ENCODE measurements at regions not wholly inside any gene's neighbourhood (a gene's known extent, or its start where the extent isn't known, plus 50 kb on each side); places are given as distances from the start of the nearest gene placed in this dataset.
A peak's percentile ranks its signal among the peaks of the same experiment; 100 is the strongest.

- no peak overlapping the region for H2BK15ac ChIP-seq (replicated peaks; ENCODE audit: low read depth)
- H3K56ac ChIP-seq (ENCODE audit: low read length): no peak overlapping the region
- no peak overlapping the region for H2BK5ac ChIP-seq (ENCODE audit: low read length)
- no peaks in the 10 kb centered on the region for H3K79me1 ChIP-seq (ENCODE audit: low read length)
- no peaks in the 10 kb centered on the region for H3K4me1 ChIP-seq (ENCODE audit: control insufficient read depth, low read depth, low read length)
- no peak overlapping the region for H3K27ac ChIP-seq (ENCODE audit: low read depth, low read length)
- H3K23ac ChIP-seq (ENCODE audit: low read length): no peak overlapping the region
- no peak overlapping the region for H3K4me3 ChIP-seq (ENCODE audit: low read length)
- no peak overlapping the region for H4K5ac ChIP-seq (ENCODE audit: low read length)
- no peak for DNase-seq
- no peak overlapping the region for H3K9ac ChIP-seq (ENCODE audit: low read length)
- H3K36me3 ChIP-seq (ENCODE audit: control insufficient read depth, insufficient read depth, low read length): no peaks in the 10 kb centered on the region
- H3K4me2 ChIP-seq (ENCODE audit: low read length): no peak overlapping the region
- no peak overlapping the region for H4K8ac ChIP-seq (ENCODE audit: low read depth, low read length)
- H2AK5ac ChIP-seq (ENCODE audit: low read length): no peak overlapping the region
- H3K4ac ChIP-seq (ENCODE audit: low read depth, low read length): no peak overlapping the region
- H3K18ac ChIP-seq (ENCODE audit: low read length): no peak overlapping the region
- WGBS (ENCODE audit: extremely low coverage, insufficient coverage, low lambda C conversion rate): no CpG with 5 or more reads among the region's 2 CpGs
- H3K27me3 ChIP-seq (ENCODE audit: insufficient read depth, low read length, poor library complexity): no peaks in the 10 kb centered on the region
- H2BK120ac ChIP-seq (ENCODE audit: low read depth, low read length): no peak overlapping the region
- H3K79me2 ChIP-seq (ENCODE audit: control insufficient read depth, insufficient read depth, low read length): no peaks in the 10 kb centered on the region
These were observed 338.9 kb upstream of the ANO3 start for GRCh38 chr11:25993016-25993415.

- H2BK120ac ChIP-seq (ENCODE audit: low read depth, low read length): no peak overlapping the region
- WGBS (ENCODE audit: extremely low coverage, insufficient coverage, low lambda C conversion rate): no CpG with 5 or more reads among the region's 1 CpG
- no peak overlapping the region for H3K18ac ChIP-seq (ENCODE audit: low read length)
- no peaks in the 10 kb centered on the region for H3K36me3 ChIP-seq (ENCODE audit: control insufficient read depth, insufficient read depth, low read length)
- no peaks in the 10 kb centered on the region for H3K79me2 ChIP-seq (ENCODE audit: control insufficient read depth, insufficient read depth, low read length)
- no peak overlapping the region for H3K56ac ChIP-seq (ENCODE audit: low read length)
- no peaks in the 10 kb centered on the region for H3K27me3 ChIP-seq (ENCODE audit: insufficient read depth, low read length, poor library complexity)
- peak; percentile 73 for DNase-seq
- H3K4me3 ChIP-seq (ENCODE audit: low read length): no peak overlapping the region
- H2BK15ac ChIP-seq (replicated peaks; ENCODE audit: low read depth): no peak overlapping the region
- no peak overlapping the region for H3K27ac ChIP-seq (ENCODE audit: low read depth, low read length)
- no peak overlapping the region for H3K4me2 ChIP-seq (ENCODE audit: low read length)
- H2BK5ac ChIP-seq (ENCODE audit: low read length): no peak overlapping the region
- H3K79me1 ChIP-seq (ENCODE audit: low read length): no peaks in the 10 kb centered on the region
- no peak overlapping the region for H2AK5ac ChIP-seq (ENCODE audit: low read length)
- no peak overlapping the region for H3K9ac ChIP-seq (ENCODE audit: low read length)
- H3K23ac ChIP-seq (ENCODE audit: low read length): no peak overlapping the region
- H4K5ac ChIP-seq (ENCODE audit: low read length): no peak overlapping the region
- no peak overlapping the region for H3K4ac ChIP-seq (ENCODE audit: low read depth, low read length)
- H3K4me1 ChIP-seq (ENCODE audit: control insufficient read depth, low read depth, low read length): no peaks in the 10 kb centered on the region
- H4K8ac ChIP-seq (ENCODE audit: low read depth, low read length): no peak overlapping the region
These were observed 320.5 kb upstream of the ANO3 start for GRCh38 chr11:26011474-26011873.

DNA sequence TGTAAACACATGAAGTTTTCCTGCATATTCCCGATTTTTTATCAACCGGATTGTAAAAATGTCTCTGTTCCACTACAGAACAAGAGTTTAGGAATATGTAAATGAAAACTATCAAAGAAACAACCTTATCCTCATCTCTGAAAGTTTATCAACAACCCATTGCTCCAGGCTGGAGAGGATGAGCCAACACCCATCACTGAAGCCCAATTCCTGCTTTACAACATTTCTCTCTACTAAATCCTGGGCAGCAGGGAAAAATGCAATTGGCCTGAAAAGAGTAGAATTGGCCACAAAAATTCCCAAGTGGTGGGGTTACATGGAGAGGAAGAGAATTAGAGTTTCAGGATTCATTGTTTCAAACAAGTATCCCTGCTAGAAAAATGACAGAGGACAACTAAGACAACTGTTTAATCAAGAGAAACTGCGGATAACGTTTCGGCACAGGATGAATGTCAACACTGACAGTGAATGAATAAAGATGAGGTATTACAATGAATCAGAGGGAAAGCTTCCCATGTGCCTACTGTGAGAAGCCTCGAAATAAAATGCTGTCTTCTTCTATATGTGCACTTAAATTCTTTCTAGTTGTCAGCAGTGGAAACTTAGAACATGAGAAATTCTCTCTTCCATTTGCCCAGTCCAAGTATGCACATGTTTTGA lies 317.3 kb upstream of the ANO3 start:
- Histone ChIP-seq H2BK5ac (ENCODE audit: low read length) (no peak overlapping the region), H3K56ac (ENCODE audit: low read length) (no peak overlapping the region), H2BK120ac (ENCODE audit: low read depth, low read length) (no peak overlapping the region), H3K27me3 (ENCODE audit: insufficient read depth, low read length, poor library complexity) (no peaks in the 10 kb centered on the region), H3K4ac (ENCODE audit: low read depth, low read length) (no peak overlapping the region), H3K18ac (ENCODE audit: low read length) (no peak overlapping the region), H3K36me3 (ENCODE audit: control insufficient read depth, insufficient read depth, low read length) (no peaks in the 10 kb centered on the region), H2BK15ac (replicated peaks; ENCODE audit: low read depth) (no peak overlapping the region), H4K8ac (ENCODE audit: low read depth, low read length) (peak overlapping the region; percentile 56), H2AK5ac (ENCODE audit: low read length) (no peak overlapping the region), H3K9ac (ENCODE audit: low read length) (no peak overlapping the region), H3K27ac (ENCODE audit: low read depth, low read length) (no peak overlapping the region), H3K23ac (ENCODE audit: low read length) (no peak overlapping the region), H3K79me2 (ENCODE audit: control insufficient read depth, insufficient read depth, low read length) (no peaks in the 10 kb centered on the region), H3K4me2 (ENCODE audit: low read length) (no peak overlapping the region), H3K4me1 (ENCODE audit: control insufficient read depth, low read depth, low read length) (no peaks in the 10 kb centered on the region), H4K5ac (ENCODE audit: low read length) (no peak overlapping the region), H3K79me1 (ENCODE audit: low read length) (no peaks in the 10 kb centered on the region), H3K4me3 (ENCODE audit: low read length) (no peak overlapping the region)
- no CpG with 5 or more reads among the region's 6 CpGs for WGBS (ENCODE audit: extremely low coverage, insufficient coverage, low lambda C conversion rate)
- peak; percentile 7 for DNase-seq

- Histone ChIP-seq H3K4me2 (ENCODE audit: low read length) (no peak overlapping the region), H2BK5ac (ENCODE audit: low read length) (no peak overlapping the region), H3K4ac (ENCODE audit: low read depth, low read length) (no peak overlapping the region), H3K79me2 (ENCODE audit: control insufficient read depth, insufficient read depth, low read length) (no peaks in the 10 kb centered on the region), H3K36me3 (ENCODE audit: control insufficient read depth, insufficient read depth, low read length) (no peaks in the 10 kb centered on the region), H3K56ac (ENCODE audit: low read length) (no peak overlapping the region), H3K79me1 (ENCODE audit: low read length) (no peaks in the 10 kb centered on the region), H2BK120ac (ENCODE audit: low read depth, low read length) (no peak overlapping the region), H3K18ac (ENCODE audit: low read length) (no peak overlapping the region), H3K4me1 (ENCODE audit: control insufficient read depth, low read depth, low read length) (no peaks in the 10 kb centered on the region), H3K4me3 (ENCODE audit: low read length) (no peak overlapping the region), H3K27me3 (ENCODE audit: insufficient read depth, low read length, poor library complexity) (no peaks in the 10 kb centered on the region), H2BK15ac (replicated peaks; ENCODE audit: low read depth) (no peak overlapping the region), H3K9ac (ENCODE audit: low read length) (no peak overlapping the region), H3K23ac (ENCODE audit: low read length) (no peak overlapping the region), H4K8ac (ENCODE audit: low read depth, low read length) (no peak overlapping the region), H2AK5ac (ENCODE audit: low read length) (no peak overlapping the region), H3K27ac (ENCODE audit: low read depth, low read length) (no peak overlapping the region), H4K5ac (ENCODE audit: low read length) (no peak overlapping the region)
- DNase-seq: no peak
- no CpG with 5 or more reads among the region's 1 CpG for WGBS (ENCODE audit: extremely low coverage, insufficient coverage, low lambda C conversion rate)
These were observed 314.5 kb upstream of the ANO3 start for GRCh38 chr11:26017322-26017860.

DNA sequence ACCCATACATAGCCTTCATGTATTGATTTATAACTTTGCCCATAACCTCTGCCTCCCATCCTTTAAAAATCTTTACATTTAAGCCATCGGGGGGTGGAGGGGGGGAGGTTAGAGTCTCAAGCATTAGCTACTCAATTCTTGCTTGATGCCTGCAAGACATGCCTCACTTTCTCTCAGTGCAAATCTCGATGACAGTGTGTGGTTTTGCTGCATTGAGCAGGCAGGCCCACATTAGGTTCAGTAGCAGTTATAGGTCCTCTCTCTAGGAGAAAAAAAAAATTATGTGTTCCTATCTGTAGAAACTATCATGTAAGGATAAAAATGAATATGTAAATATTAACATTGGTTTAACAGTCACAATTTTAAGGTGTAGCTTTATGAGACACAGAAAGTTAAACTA lies 314.0 kb upstream of the ANO3 start:
- no peaks in the 10 kb centered on the region for H3K4me1 ChIP-seq (ENCODE audit: control insufficient read depth, low read depth, low read length)
- H3K27me3 ChIP-seq (ENCODE audit: insufficient read depth, low read length, poor library complexity): no peaks in the 10 kb centered on the region
- no peak for DNase-seq
- H3K36me3 ChIP-seq (ENCODE audit: control insufficient read depth, insufficient read depth, low read length): no peaks in the 10 kb centered on the region
- H3K79me2 ChIP-seq (ENCODE audit: control insufficient read depth, insufficient read depth, low read length): no peaks in the 10 kb centered on the region
- no peak overlapping the region for H3K23ac ChIP-seq (ENCODE audit: low read length)
- H3K4ac ChIP-seq (ENCODE audit: low read depth, low read length): no peak overlapping the region
- H3K79me1 ChIP-seq (ENCODE audit: low read length): no peaks in the 10 kb centered on the region
- H3K56ac ChIP-seq (ENCODE audit: low read length): no peak overlapping the region
- no peak overlapping the region for H3K27ac ChIP-seq (ENCODE audit: low read depth, low read length)
- H4K5ac ChIP-seq (ENCODE audit: low read length): no peak overlapping the region
- no peak overlapping the region for H3K18ac ChIP-seq (ENCODE audit: low read length)
- no peak overlapping the region for H3K4me3 ChIP-seq (ENCODE audit: low read length)
- H2AK5ac ChIP-seq (ENCODE audit: low read length): no peak overlapping the region
- H4K8ac ChIP-seq (ENCODE audit: low read depth, low read length): no peak overlapping the region
- H3K9ac ChIP-seq (ENCODE audit: low read length): no peak overlapping the region
- WGBS (ENCODE audit: extremely low coverage, insufficient coverage, low lambda C conversion rate): no CpG with 5 or more reads among the region's 2 CpGs
- no peak overlapping the region for H2BK15ac ChIP-seq (replicated peaks; ENCODE audit: low read depth)
- H2BK5ac ChIP-seq (ENCODE audit: low read length): no peak overlapping the region
- H3K4me2 ChIP-seq (ENCODE audit: low read length): no peak overlapping the region
- no peak overlapping the region for H2BK120ac ChIP-seq (ENCODE audit: low read depth, low read length)

GRCh38 chr11:26018336-26018735 lies 313.6 kb upstream of the ANO3 start:
- no peak overlapping the region for H2BK120ac ChIP-seq (ENCODE audit: low read depth, low read length)
- H3K4me3 ChIP-seq (ENCODE audit: low read length): no peak overlapping the region
- H2BK5ac ChIP-seq (ENCODE audit: low read length): no peak overlapping the region
- no peak overlapping the region for H4K8ac ChIP-seq (ENCODE audit: low read depth, low read length)
- H3K27ac ChIP-seq (ENCODE audit: low read depth, low read length): no peak overlapping the region
- no peak for DNase-seq
- H3K79me1 ChIP-seq (ENCODE audit: low read length): no peaks in the 10 kb centered on the region
- no peak overlapping the region for H3K4me2 ChIP-seq (ENCODE audit: low read length)
- H3K9ac ChIP-seq (ENCODE audit: low read length): no peak overlapping the region
- no peaks in the 10 kb centered on the region for H3K27me3 ChIP-seq (ENCODE audit: insufficient read depth, low read length, poor library complexity)
- H2AK5ac ChIP-seq (ENCODE audit: low read length): no peak overlapping the region
- no peaks in the 10 kb centered on the region for H3K4me1 ChIP-seq (ENCODE audit: control insufficient read depth, low read depth, low read length)
- no peaks in the 10 kb centered on the region for H3K36me3 ChIP-seq (ENCODE audit: control insufficient read depth, insufficient read depth, low read length)
- no peak overlapping the region for H3K23ac ChIP-seq (ENCODE audit: low read length)
- no peak overlapping the region for H4K5ac ChIP-seq (ENCODE audit: low read length)
- H3K79me2 ChIP-seq (ENCODE audit: control insufficient read depth, insufficient read depth, low read length): no peaks in the 10 kb centered on the region
- H3K56ac ChIP-seq (ENCODE audit: low read length): no peak overlapping the region
- H3K4ac ChIP-seq (ENCODE audit: low read depth, low read length): no peak overlapping the region
- H3K18ac ChIP-seq (ENCODE audit: low read length): no peak overlapping the region
- H2BK15ac ChIP-seq (replicated peaks; ENCODE audit: low read depth): no peak overlapping the region

Data from mesendoderm (in vitro differentiated cells).